Stimulated activated CD4-positive, alpha-beta T cell treated with anti-CD3 and anti-CD28 coated beads, TNF-alpha, amount 100 ng/mL, for 4 hours (primary cell): ENCODE measurements at regions not wholly inside any gene's neighbourhood (a gene's known extent, or its start where the extent isn't known, plus 50 kb on each side); places are given as distances from the start of the nearest gene placed in this dataset.

ENCODE experiments used
- DNase-seq, 3 experiments: peaks; one replicate each; pipeline ENCODE4 v3.0.0-alpha.2; 2020; ENCODE audit warnings: low read depth in 3 of 3

- DNase-seq = no peak
Measured at GRCh38 chr10:129390726-129391125, 76.3 kb upstream of the MGMT start.

- no peak for DNase-seq
Measured at GRCh38 chr10:129391464-129391863, 75.6 kb upstream of the MGMT start.

- DNase-seq = no peak
Measured at GRCh38 chr10:129392855-129393254, 74.2 kb upstream of the MGMT start.

- DNase-seq = no peak
Measured at GRCh38 chr10:129393812-129394211, 73.2 kb upstream of the MGMT start.

- no peak for DNase-seq
Measured at GRCh38 chr10:129394518-129395328, 72.3 kb upstream of the MGMT start.

- DNase-seq = no peak
Measured at GRCh38 chr10:129396021-129396722, 70.9 kb upstream of the MGMT start.

- DNase-seq = no peak
Measured at GRCh38 chr10:129397198-129397974, 69.7 kb upstream of the MGMT start.

GRCh38 chr10:129398711-129399141 is 68.3 kb upstream of the MGMT start:
- no peak for DNase-seq

GRCh38 chr10:129400426-129400825 is 66.6 kb upstream of the MGMT start:
- DNase-seq = no peak

- DNase-seq = no peak
Measured at GRCh38 chr10:129402459-129402858, 64.6 kb upstream of the MGMT start.

- DNase-seq = no peak
Measured at GRCh38 chr10:129404091-129404490, 63.0 kb upstream of the MGMT start.

GRCh38 chr10:129405389-129405788 is 61.7 kb upstream of the MGMT start:
- no peak for DNase-seq

GRCh38 chr10:129410688-129411392 is 56.2 kb upstream of the MGMT start:
- no peak for DNase-seq

GRCh38 chr10:129411393-129411705 is 55.7 kb upstream of the MGMT start:
- no peak for DNase-seq

GRCh38 chr10:129411772-129412171 is 55.3 kb upstream of the MGMT start:
- DNase-seq = no peak

GRCh38 chr10:129413024-129413423 is 54.0 kb upstream of the MGMT start:
- DNase-seq = no peak

GRCh38 chr10:129415215-129416140 is 51.6 kb upstream of the MGMT start:
- no peak for DNase-seq

GRCh38 chr10:129416155-129416554 is 50.9 kb upstream of the MGMT start:
- no peak for DNase-seq

GRCh38 chr10:129416956-129417765 is 49.9 kb upstream of the MGMT start:
- no peak for DNase-seq
